Subcutaneous abdominal adipose tissue (tissue), 5 donors: ENCODE measurements at regions not wholly inside any gene's neighbourhood (a gene's known extent, or its start where the extent isn't known, plus 50 kb on each side); places are given as distances from the start of the nearest gene placed in this dataset.
"Not testable (repeated sequence)": the region's sequence is repeated elsewhere in the genome, so short reads cannot be mapped to it uniquely, and the experiment has no call there.

Source experiments
- H3K27ac ChIP-seq: one replicate; pipeline ENCODE4 v1.7.0; 2013; ENCODE audit warnings: low read depth, mild to moderate bottlenecking, inconsistent platforms, low read length, moderate library complexity
- H3K27me3 ChIP-seq, 5 donors: one replicate each; pipeline ENCODE4 v1.7.0; 2013; ENCODE audit warnings: low read length in 5 of 5, inconsistent platforms in 1 of 5; ENCODE audit not compliant: control insufficient read depth in 5 of 5, insufficient read depth in 4 of 5
- H3K36me3 ChIP-seq, 5 donors: one replicate each; pipeline ENCODE4 v1.7.0; 2013; ENCODE audit warnings: low read length in 5 of 5; ENCODE audit not compliant: control insufficient read depth in 5 of 5, insufficient read depth in 5 of 5
- H3K4me1 ChIP-seq, 5 donors: one replicate each; pipeline ENCODE4 v1.7.0; 2013; ENCODE audit warnings: low read length in 5 of 5, mild to moderate bottlenecking in 3 of 5, moderate library complexity in 1 of 5; ENCODE audit not compliant: control insufficient read depth in 5 of 5, insufficient read depth in 5 of 5
- H3K4me3 ChIP-seq, 5 donors: one replicate each; pipeline ENCODE4 v1.7.0; 2013; ENCODE audit warnings: low read length in 5 of 5, low read depth in 1 of 5
- H3K9ac ChIP-seq, 5 donors: one replicate each; pipeline ENCODE4 v1.7.0; 2013; ENCODE audit warnings: low read length in 5 of 5, mild to moderate bottlenecking in 4 of 5, moderate library complexity in 3 of 5
- H3K9me3 ChIP-seq, 5 donors: one replicate each; pipeline ENCODE4 v1.7.0; 2013; ENCODE audit warnings: low read length in 5 of 5; ENCODE audit not compliant: control insufficient read depth in 5 of 5
- donor health status: healthy.
- donor health status: healthy.
- donor health status: healthy.
- donor health status: healthy.
- donor health status: healthy.

- H3K9me3 ChIP-seq, result no peaks in the 10 kb centered on the region
- H3K4me3 ChIP-seq, result no peak overlapping the region
- no peaks in the 10 kb centered on the region for H3K4me1 ChIP-seq
- no peak overlapping the region for H3K9ac ChIP-seq
- H3K36me3 ChIP-seq, result no peaks in the 10 kb centered on the region
- no peak overlapping the region for H3K27ac ChIP-seq
- no peaks in the 10 kb centered on the region for H3K27me3 ChIP-seq
Measured at GRCh38 chr1:189117072-189117770, 1360.4 kb downstream of the BRINP3 start.

DNA sequence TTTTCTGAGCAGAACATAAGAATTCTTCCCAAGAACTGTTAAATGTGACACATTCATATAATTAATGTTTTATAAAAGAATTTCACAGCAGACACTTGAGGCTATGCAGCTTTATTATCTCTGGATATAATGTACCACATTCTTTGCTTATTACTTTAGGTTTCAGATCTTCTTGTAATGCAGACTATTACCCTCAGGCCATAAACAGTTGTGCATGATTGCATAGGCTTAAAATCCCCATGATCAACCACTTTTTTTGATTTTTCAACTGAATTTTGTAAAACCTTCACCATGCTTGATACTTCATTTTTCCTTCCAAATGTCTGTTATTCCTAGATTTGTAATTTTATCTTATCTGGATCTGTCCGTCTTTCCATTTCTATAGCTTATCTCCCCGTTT lies 1355.7 kb downstream of the BRINP3 start:
- H3K36me3 ChIP-seq, result no peaks in the 10 kb centered on the region
- H3K27me3 ChIP-seq, result no peaks in the 10 kb centered on the region
- H3K9ac ChIP-seq, result no peak overlapping the region
- no peak overlapping the region for H3K4me3 ChIP-seq
- peaks cover 0 to 11% (median 6%) of the 10 kb centered on the region in 5 donors for H3K9me3 ChIP-seq
- H3K27ac ChIP-seq, result no peak overlapping the region
- H3K4me1 ChIP-seq, result no peaks in the 10 kb centered on the region

GRCh38 chr1:189125694-189126093 lies 1352.0 kb downstream of the BRINP3 start:
- Histone ChIP-seq H3K9ac (no peak overlapping the region), H3K27ac (no peak overlapping the region), H3K36me3 (no peaks in the 10 kb centered on the region), H3K27me3 (no peaks in the 10 kb centered on the region), H3K4me3 (no peak overlapping the region), H3K9me3 (peaks cover 0 to 11% (median 6%) of the 10 kb centered on the region in 5 donors), H3K4me1 (no peaks in the 10 kb centered on the region)

- H3K9ac ChIP-seq, result no peak overlapping the region
- no peaks in the 10 kb centered on the region for H3K27me3 ChIP-seq
Measured at GRCh38 chr1:189131576-189131975, 1346.1 kb downstream of the BRINP3 start.

GRCh38 chr1:189139748-189140147 lies 1337.9 kb downstream of the BRINP3 start:
- H3K27me3 ChIP-seq, H3K9me3 ChIP-seq, H3K4me3 ChIP-seq, H3K27ac ChIP-seq, H3K4me1 ChIP-seq, H3K36me3 ChIP-seq, H3K9ac ChIP-seq: not testable (repeated sequence)

More at GRCh38 chr1:189131576-189131975, 1346.1 kb downstream of the BRINP3 start:
- no peaks in the 10 kb centered on the region for H3K4me1 ChIP-seq
- no peaks in the 10 kb centered on the region for H3K36me3 ChIP-seq
- no peak overlapping the region for H3K27ac ChIP-seq
- H3K4me3 ChIP-seq, result no peak overlapping the region
- H3K9me3 ChIP-seq, result peaks cover 0 to 6% (median 5%) of the 10 kb centered on the region in 5 donors

DNA sequence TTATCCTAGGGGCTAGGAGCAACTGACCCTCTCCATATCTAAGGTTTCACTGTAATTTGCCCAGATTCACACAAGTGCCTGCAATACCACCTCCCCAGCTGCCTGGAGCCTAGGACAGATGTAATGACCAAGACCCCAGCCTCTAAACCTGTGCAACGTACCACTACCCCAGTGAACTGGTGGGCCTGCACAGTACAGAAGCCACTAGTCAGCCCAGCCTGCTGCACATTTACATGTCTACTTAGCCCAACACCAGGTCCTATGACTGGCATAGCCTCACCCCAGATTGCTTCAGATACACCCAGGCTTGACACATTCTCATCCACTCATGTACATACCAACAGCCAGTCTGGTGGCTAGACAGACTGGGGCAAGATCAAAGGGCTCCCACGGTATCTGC lies 1336.6 kb downstream of the BRINP3 start:
- Histone ChIP-seq H3K9me3 (peaks cover 0 to 7% (median 0%) of the 10 kb centered on the region in 5 donors), H3K4me1 (no peaks in the 10 kb centered on the region), H3K4me3 (no peak overlapping the region), H3K27me3 (no peaks in the 10 kb centered on the region), H3K27ac (no peak overlapping the region), H3K36me3 (no peaks in the 10 kb centered on the region), H3K9ac (no peak overlapping the region)

DNA sequence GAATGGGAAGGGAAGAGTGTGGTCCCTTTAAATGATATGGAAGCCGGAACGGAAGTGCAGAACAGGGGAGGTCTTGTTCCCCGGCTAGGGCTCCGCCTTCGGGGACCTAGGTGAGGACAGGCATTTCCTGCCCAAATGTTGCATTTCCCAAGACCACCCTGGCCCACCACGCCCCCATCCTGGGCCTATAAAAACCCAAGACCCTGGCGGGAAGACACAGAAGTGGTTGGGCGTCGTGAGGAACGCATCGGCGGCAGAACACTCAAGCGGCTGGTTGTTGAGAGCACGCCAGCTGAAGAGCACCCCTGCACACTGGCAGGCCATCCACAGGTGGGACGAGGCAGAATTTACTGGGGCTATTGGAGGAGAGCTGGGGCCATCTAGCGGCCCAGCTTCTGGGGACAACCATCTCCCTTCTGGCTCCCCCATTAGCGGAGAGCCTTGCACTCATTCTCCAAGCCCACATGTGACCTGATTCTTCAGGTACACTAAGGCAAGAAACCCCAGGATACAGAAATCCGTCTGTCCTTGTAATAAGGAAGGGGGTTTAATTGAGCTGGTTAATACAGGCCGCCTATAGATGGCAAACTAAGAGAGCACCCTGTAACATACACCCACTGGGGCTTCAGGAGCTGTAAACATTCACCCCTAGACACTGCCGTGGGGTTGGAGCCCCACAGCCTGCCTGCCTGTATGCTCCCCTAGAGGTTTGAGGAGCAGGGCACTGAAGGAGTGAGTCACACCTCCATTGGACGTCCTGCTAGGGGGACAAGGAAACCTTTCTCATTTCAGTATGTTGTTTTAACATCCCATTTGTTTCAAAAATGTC lies 1327.9 kb downstream of the BRINP3 start:
- H3K27ac ChIP-seq, result no peak overlapping the region
- no peak overlapping the region for H3K9ac ChIP-seq
- H3K9me3 ChIP-seq, result no peaks in the 10 kb centered on the region
- H3K4me3 ChIP-seq, result no peak overlapping the region
- no peaks in the 10 kb centered on the region for H3K36me3 ChIP-seq
- no peaks in the 10 kb centered on the region for H3K27me3 ChIP-seq
- no peaks in the 10 kb centered on the region for H3K4me1 ChIP-seq

- Histone ChIP-seq H3K4me3 (no peak overlapping the region), H3K9ac (no peak overlapping the region), H3K27ac (no peak overlapping the region), H3K4me1 (no peaks in the 10 kb centered on the region), H3K36me3 (no peaks in the 10 kb centered on the region), H3K27me3 (no peaks in the 10 kb centered on the region), H3K9me3 (no peaks in the 10 kb centered on the region)
Measured at GRCh38 chr1:189150624-189151023, 1327.0 kb downstream of the BRINP3 start.

DNA sequence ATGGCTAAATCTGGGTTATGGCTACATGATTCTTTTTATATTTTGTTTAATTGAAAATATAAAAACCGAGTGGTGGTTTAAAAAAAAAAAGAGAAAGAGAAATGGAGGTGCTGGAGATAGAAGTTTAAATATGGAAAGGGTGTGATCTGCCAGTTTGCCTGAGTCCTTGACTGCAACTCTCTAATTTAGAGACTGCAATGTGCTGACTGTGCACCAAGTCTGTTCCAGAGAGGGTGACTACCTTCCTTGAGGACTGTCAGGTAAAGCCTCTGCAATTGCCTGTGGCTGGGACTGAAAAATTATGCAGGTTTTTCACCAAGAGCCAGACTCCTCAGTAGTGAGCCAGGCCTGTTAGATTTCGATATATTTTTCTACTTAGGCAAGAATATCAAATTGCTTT lies 1326.3 kb downstream of the BRINP3 start:
- Histone ChIP-seq H3K9me3 (no peaks in the 10 kb centered on the region), H3K27ac (no peak overlapping the region), H3K9ac (no peak overlapping the region), H3K4me1 (no peaks in the 10 kb centered on the region), H3K4me3 (no peak overlapping the region), H3K36me3 (no peaks in the 10 kb centered on the region), H3K27me3 (no peaks in the 10 kb centered on the region)

- Histone ChIP-seq H3K27me3 (no peaks in the 10 kb centered on the region), H3K27ac (no peak overlapping the region), H3K36me3 (no peaks in the 10 kb centered on the region)
Measured at GRCh38 chr1:189152685-189153084, 1325.0 kb downstream of the BRINP3 start.

More at GRCh38 chr1:189152685-189153084, 1325.0 kb downstream of the BRINP3 start:
- H3K4me1 ChIP-seq, result no peaks in the 10 kb centered on the region
- no peak overlapping the region for H3K9ac ChIP-seq
- H3K9me3 ChIP-seq, result no peaks in the 10 kb centered on the region
- H3K4me3 ChIP-seq, result no peak overlapping the region
